H9 (cell line): ENCODE measurements at regions not wholly inside any gene's neighbourhood (a gene's known extent, or its start where the extent isn't known, plus 50 kb on each side); places are given as distances from the start of the nearest gene placed in this dataset.

Experiments used
- DNase-seq: peaks from one replicate; pipeline ENCODE4 v3.0.0-alpha.2; 2017
- H2AFZ ChIP-seq: one replicate; pipeline ENCODE4 v1.6.1; 2013; ENCODE audit warnings: mild to moderate bottlenecking, low read length, control low read depth, moderate library complexity
- H2AK5ac ChIP-seq: 2 replicates; pipeline ENCODE4 v1.6.1; 2013; ENCODE audit warnings: low read length, control low read depth, mixed read lengths; ENCODE audit not compliant: insufficient read length
- H2BK120ac ChIP-seq: one replicate; pipeline ENCODE4 v1.6.1; 2013; ENCODE audit warnings: low read depth, mild to moderate bottlenecking, low read length, control low read depth, inconsistent platforms; ENCODE audit not compliant: poor library complexity, severe bottlenecking
- H2BK12ac ChIP-seq: 2 replicates; pipeline ENCODE4 v1.6.1; 2013; ENCODE audit warnings: low read length, control low read depth, mixed read lengths, low read depth; ENCODE audit not compliant: insufficient read length
- H2BK15ac ChIP-seq: 2 replicates; pipeline ENCODE4 v1.6.1; 2013; ENCODE audit warnings: low read depth, low read length, control low read depth
- H2BK20ac ChIP-seq: one replicate; pipeline ENCODE4 v1.6.1; 2013; ENCODE audit warnings: low read depth, mild to moderate bottlenecking, low read length, control low read depth, inconsistent platforms; ENCODE audit not compliant: poor library complexity, severe bottlenecking
- H2BK5ac ChIP-seq: 2 replicates; pipeline ENCODE4 v1.6.1; 2013; ENCODE audit warnings: low read length, control low read depth, mixed read lengths; ENCODE audit not compliant: insufficient read length
- H3K14ac ChIP-seq: 2 replicates; pipeline ENCODE4 v1.6.1; 2013; ENCODE audit warnings: low read length, control low read depth; ENCODE audit not compliant: insufficient read depth
- H3K18ac ChIP-seq: 2 replicates; pipeline ENCODE4 v1.6.1; 2013; ENCODE audit warnings: low read depth, mild to moderate bottlenecking, mixed read lengths, low read length, control low read depth; ENCODE audit not compliant: insufficient read length
- H3K23ac ChIP-seq: 2 replicates; pipeline ENCODE4 v1.6.1; 2013; ENCODE audit warnings: low read length, control low read depth, mixed read lengths, low read depth; ENCODE audit not compliant: insufficient read length
- H3K23me2 ChIP-seq: 2 replicates; pipeline ENCODE4 v1.6.1; 2013; ENCODE audit warnings: low read depth, mild to moderate bottlenecking, mixed read lengths, low read length, control low read depth; ENCODE audit not compliant: insufficient read length, poor library complexity, severe bottlenecking
- H3K27ac ChIP-seq: 2 replicates; pipeline ENCODE4 v1.5.1; 2013; ENCODE audit warnings: low read length, control low read depth, mixed read lengths, low read depth; ENCODE audit not compliant: insufficient read length
- H3K27me3 ChIP-seq: 2 replicates; pipeline ENCODE4 v1.6.1; 2013; ENCODE audit warnings: low read length, control low read depth, inconsistent platforms; ENCODE audit not compliant: insufficient read depth
- H3K4ac ChIP-seq: 2 replicates; pipeline ENCODE4 v1.6.1; 2013; ENCODE audit warnings: low read depth, mild to moderate bottlenecking, control low read depth, inconsistent platforms, low read length, moderate library complexity
- H3K4me1 ChIP-seq: 2 replicates; pipeline ENCODE4 v1.6.1; 2013; ENCODE audit warnings: low read length, control low read depth, inconsistent platforms; ENCODE audit not compliant: insufficient read depth
- H3K4me2 ChIP-seq: 2 replicates; pipeline ENCODE4 v1.6.1; 2013; ENCODE audit warnings: low read length, control low read depth, mixed read lengths; ENCODE audit not compliant: insufficient read length, insufficient read depth
- H3K56ac ChIP-seq: 2 replicates; pipeline ENCODE4 v1.6.1; 2013; ENCODE audit warnings: low read depth, mild to moderate bottlenecking, mixed read lengths, low read length, control low read depth; ENCODE audit not compliant: insufficient read length
- H3K79me1 ChIP-seq: 2 replicates; pipeline ENCODE4 v1.6.1; 2013; ENCODE audit warnings: low read depth, mild to moderate bottlenecking, moderate library complexity, low read length, control low read depth, inconsistent platforms; ENCODE audit not compliant: insufficient read depth, poor library complexity, severe bottlenecking
- H3K79me2 ChIP-seq: 2 replicates; pipeline ENCODE4 v1.6.1; 2013; ENCODE audit warnings: low read length, control low read depth, inconsistent platforms; ENCODE audit not compliant: insufficient read depth
- H3K9ac ChIP-seq: 2 replicates; pipeline ENCODE4 v1.6.1; 2013; ENCODE audit warnings: low read length, control low read depth, mixed read lengths; ENCODE audit not compliant: insufficient read length; ENCODE audit errors: extremely low read depth
- H3K9me3 ChIP-seq: one replicate; pipeline ENCODE4 v1.6.1; 2013; ENCODE audit warnings: low read depth, low read length, inconsistent platforms; ENCODE audit not compliant: control insufficient read depth
- H3T11ph ChIP-seq: one replicate; pipeline ENCODE4 v1.6.1; 2013; ENCODE audit warnings: mild to moderate bottlenecking, low read length, control low read depth, inconsistent platforms
- H4K20me1 ChIP-seq: one replicate; pipeline ENCODE4 v1.6.1; 2013; ENCODE audit not compliant: control insufficient read depth, insufficient read length, insufficient read depth
- H4K5ac ChIP-seq: 2 replicates; pipeline ENCODE4 v1.6.1; 2013; ENCODE audit warnings: low read depth, mild to moderate bottlenecking, mixed read lengths, low read length, control low read depth; ENCODE audit not compliant: insufficient read length
- H4K8ac ChIP-seq: replicated peaks from 2 replicates; pipeline ENCODE4 v1.6.1; 2013; ENCODE audit warnings: low read length, control low read depth, mixed read lengths, low read depth; ENCODE audit not compliant: insufficient read length
- H4K91ac ChIP-seq: 2 replicates; pipeline ENCODE4 v1.6.1; 2013; ENCODE audit warnings: low read depth, mild to moderate bottlenecking, moderate library complexity, mixed read lengths, low read length, control low read depth; ENCODE audit not compliant: insufficient read length
- H3K27ac Mint-ChIP-seq, 3 experiments: 2 replicates in 2 of 3; 3 replicates in 1 of 3; pipeline ENCODE4 v1.8.0; 2020 to 2021; ENCODE audit warnings: mixed read lengths in 3 of 3, mild to moderate bottlenecking in 1 of 3, moderate library complexity in 1 of 3
- H3K27me3 Mint-ChIP-seq: 2 replicates; pipeline ENCODE4 v1.8.0; 2021; ENCODE audit warnings: low read depth, mild to moderate bottlenecking, moderate library complexity, mixed read lengths
- H3K36me3 Mint-ChIP-seq, 3 experiments: 2 replicates in 2 of 3; 3 replicates in 1 of 3; pipeline ENCODE4 v1.8.0; 2020 to 2021; ENCODE audit warnings: low read depth in 3 of 3, mixed read lengths in 3 of 3; ENCODE audit not compliant: insufficient read depth in 1 of 3
- H3K4me1 Mint-ChIP-seq, 2 experiments: 2 replicates each; pipeline ENCODE4 v1.8.0; 2020; ENCODE audit warnings: mixed read lengths in 2 of 2
- H3K4me3 Mint-ChIP-seq, 2 experiments: 2 replicates in 1 of 2; 3 replicates in 1 of 2; pipeline ENCODE4 v1.8.0; 2020 to 2021; ENCODE audit warnings: mild to moderate bottlenecking in 2 of 2, mixed read lengths in 2 of 2, moderate library complexity in 1 of 2
- H3K9me3 Mint-ChIP-seq, 2 experiments: 2 replicates in 1 of 2; 3 replicates in 1 of 2; pipeline ENCODE4 v1.8.0; 2020; ENCODE audit warnings: mild to moderate bottlenecking in 2 of 2, mixed read lengths in 2 of 2, moderate library complexity in 1 of 2
- WGBS: extraction: QIAGEN DNeasy Blood & Tissue Kit; methylation state at CpG from one replicate; pipeline ENCODE4 v1.1.7; 2013; ENCODE audit warnings: missing lambda C conversion rate, low lambda C conversion rate, mixed read lengths; ENCODE audit not compliant: insufficient read length; ENCODE audit errors: extremely low coverage; 5-methylcytosine and 5-hydroxymethylcytosine counted together
- TF ChIP-seq, protein P1 (sequence below): fragments of 200-600 bp; sonication (generic); conservative IDR thresholded peaks from 3 replicates; pipeline ENCODE4 v1.8.0; 2021; ENCODE audit warnings: antibody characterized with exemption, mild to moderate bottlenecking

DNA sequence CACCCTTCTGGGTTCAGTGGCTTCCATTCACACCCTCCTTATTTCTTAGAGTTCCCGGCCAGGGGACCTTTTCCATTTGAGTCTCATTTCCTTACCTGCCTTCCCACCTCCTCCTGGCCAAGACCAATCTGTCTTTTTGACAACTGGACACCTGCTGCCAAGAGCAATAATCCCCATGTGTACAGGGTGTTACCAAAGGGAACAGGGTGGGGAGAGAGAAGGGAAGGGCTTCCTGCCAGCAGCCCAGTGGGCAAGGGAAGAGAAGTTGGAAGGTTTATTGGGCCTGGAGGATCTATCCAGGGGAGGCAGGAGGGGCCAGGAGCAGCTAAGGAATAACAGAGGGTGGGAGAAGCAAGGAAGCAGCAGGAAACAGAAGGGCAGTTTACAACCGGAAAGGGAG is 346.2 kb downstream of the C12orf75 start:
- Histone ChIP-seq H2AFZ (no peak overlapping the region), H3K79me1 (no peaks in the 10 kb centered on the region), H3K56ac (no peak overlapping the region), H2BK5ac (no peak overlapping the region), H3K27me3 (no peaks in the 10 kb centered on the region; the same call in 1 of the 2 replicates), H4K8ac (no peak overlapping the region), H3K79me2 (no peaks in the 10 kb centered on the region), H2BK12ac (no peak overlapping the region), H3K18ac (no peak overlapping the region), H3K4ac (no peak overlapping the region), H4K5ac (no peak overlapping the region), H3K14ac (no peak overlapping the region), H3K9ac (no peak overlapping the region), H2BK20ac (no peak overlapping the region), H4K91ac (no peak overlapping the region), H4K20me1 (no peaks in the 10 kb centered on the region), H3T11ph (no peak overlapping the region), H3K27ac (no peak overlapping the region), H2BK15ac (no peak overlapping the region), H3K4me1 (no peaks in the 10 kb centered on the region), H3K9me3 (no peaks in the 10 kb centered on the region), H3K4me2 (no peak overlapping the region), H3K23ac (no peak overlapping the region), H2BK120ac (no peak overlapping the region), H2AK5ac (no peak overlapping the region), H3K23me2 (no peaks in the 10 kb centered on the region)
- no peak for DNase-seq
- peaks cover 5% of the 10 kb centered on the region; the same call in 1 of the 2 replicates for H3K27me3 Mint-ChIP-seq
- H3K9me3 Mint-ChIP-seq = peaks cover 0 to 2% of the 10 kb centered on the region in 2 experiments; a peak in 1 of 5 replicates
- TF ChIP-seq, protein P1, sequence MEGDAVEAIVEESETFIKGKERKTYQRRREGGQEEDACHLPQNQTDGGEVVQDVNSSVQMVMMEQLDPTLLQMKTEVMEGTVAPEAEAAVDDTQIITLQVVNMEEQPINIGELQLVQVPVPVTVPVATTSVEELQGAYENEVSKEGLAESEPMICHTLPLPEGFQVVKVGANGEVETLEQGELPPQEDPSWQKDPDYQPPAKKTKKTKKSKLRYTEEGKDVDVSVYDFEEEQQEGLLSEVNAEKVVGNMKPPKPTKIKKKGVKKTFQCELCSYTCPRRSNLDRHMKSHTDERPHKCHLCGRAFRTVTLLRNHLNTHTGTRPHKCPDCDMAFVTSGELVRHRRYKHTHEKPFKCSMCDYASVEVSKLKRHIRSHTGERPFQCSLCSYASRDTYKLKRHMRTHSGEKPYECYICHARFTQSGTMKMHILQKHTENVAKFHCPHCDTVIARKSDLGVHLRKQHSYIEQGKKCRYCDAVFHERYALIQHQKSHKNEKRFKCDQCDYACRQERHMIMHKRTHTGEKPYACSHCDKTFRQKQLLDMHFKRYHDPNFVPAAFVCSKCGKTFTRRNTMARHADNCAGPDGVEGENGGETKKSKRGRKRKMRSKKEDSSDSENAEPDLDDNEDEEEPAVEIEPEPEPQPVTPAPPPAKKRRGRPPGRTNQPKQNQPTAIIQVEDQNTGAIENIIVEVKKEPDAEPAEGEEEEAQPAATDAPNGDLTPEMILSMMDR = no peak
- H3K4me3 Mint-ChIP-seq = no peak overlapping the region
- peak overlapping the region in 1 of 3 experiments; percentile 36; a peak in 2 of 7 replicates for H3K27ac Mint-ChIP-seq
- no peaks in the 10 kb centered on the region; a peak in 1 of 7 replicates for H3K36me3 Mint-ChIP-seq
- H3K4me1 Mint-ChIP-seq = peaks cover 0 to 2% of the 10 kb centered on the region in 2 experiments; a peak in 1 of 4 replicates
- WGBS = no CpG with 5 or more reads among the region's 2 CpGs
